Dendritic cell treated with granulocyte-macrophage colony-stimulating factor and Interleukin-4, amounts not matched to agents 40 ng/mL and 50 ng/mL, for 4 days (primary cell): ENCODE measurements at regions not wholly inside any gene's neighbourhood (a gene's known extent, or its start where the extent isn't known, plus 50 kb on each side); places are given as distances from the start of the nearest gene placed in this dataset.

Experiments used
- H3K27ac Mint-ChIP-seq: one replicate; pipeline ENCODE4 v1.8.0; 2022; ENCODE audit warnings: mild to moderate bottlenecking, mixed read lengths
- H3K27me3 Mint-ChIP-seq: one replicate; pipeline ENCODE4 v1.8.0; 2022; ENCODE audit warnings: mild to moderate bottlenecking, mixed read lengths
- H3K36me3 Mint-ChIP-seq: one replicate; pipeline ENCODE4 v1.8.0; 2022; ENCODE audit warnings: low read depth, mixed read lengths
- H3K4me1 Mint-ChIP-seq: one replicate; pipeline ENCODE4 v1.8.0; 2022; ENCODE audit warnings: low read depth, mixed read lengths
- H3K4me3 Mint-ChIP-seq: one replicate; pipeline ENCODE4 v1.8.0; 2022; ENCODE audit warnings: mild to moderate bottlenecking, moderate library complexity, mixed read lengths
- H3K9me3 Mint-ChIP-seq: one replicate; pipeline ENCODE4 v1.8.0; 2022; ENCODE audit warnings: mixed read lengths
- intact Hi-C: fragments of 100-400 bp; cut with micrococcal nuclease; formaldehyde crosslinking; loops from one replicate; pipeline ENCODE4 v1.15.0; 2022

DNA sequence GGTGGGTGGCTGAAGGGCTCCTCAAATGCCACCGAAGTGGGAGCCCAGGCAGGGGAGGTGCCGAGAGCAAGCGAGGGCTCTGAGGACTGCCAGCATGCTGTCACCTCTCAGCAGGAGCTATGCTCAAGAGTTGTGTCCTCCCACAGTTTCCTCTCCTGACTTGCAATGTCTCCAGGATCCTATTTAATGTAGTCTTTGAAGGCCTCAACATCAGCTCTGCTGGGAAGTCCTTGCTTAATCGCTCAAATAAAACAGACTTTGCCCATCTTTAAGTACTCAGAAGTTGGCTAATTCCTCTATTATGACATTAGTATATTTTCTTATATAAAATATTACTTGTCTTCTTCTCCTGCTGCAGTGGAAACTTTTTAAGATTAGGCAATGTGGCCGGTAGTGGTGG is 154.2 kb upstream of the NRIP1 start:
- Mint-ChIP-seq H3K36me3 (no peaks in the 10 kb centered on the region), H3K27me3 (peaks cover 26% of the 10 kb centered on the region), H3K27ac (no peak overlapping the region), H3K4me3 (no peak overlapping the region), H3K4me1 (peaks cover 40% of the 10 kb centered on the region), H3K9me3 (peaks cover 9% of the 10 kb centered on the region)
- intact Hi-C loops = no loop called here

DNA sequence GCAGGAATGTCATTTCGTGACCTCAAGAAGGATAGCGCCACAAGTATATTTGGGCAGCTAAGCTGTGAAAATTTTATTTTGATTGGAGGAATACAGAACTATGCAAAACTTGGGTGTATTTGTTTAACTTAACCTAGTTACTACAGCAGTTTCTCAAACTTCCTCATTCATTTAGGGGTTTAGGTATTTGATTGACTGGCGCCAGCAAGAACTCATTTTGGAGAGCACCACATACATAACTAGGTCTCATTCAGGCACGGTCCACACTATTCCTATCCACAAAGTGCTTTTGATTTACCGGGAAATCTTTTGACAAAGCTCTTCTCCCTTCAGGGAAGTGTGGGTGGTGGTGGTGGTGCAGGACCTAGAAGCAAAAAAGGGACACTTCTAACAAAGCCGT is 155.1 kb upstream of the NRIP1 start:
- intact Hi-C loops = loop anchor here (5.0 kb wide), 1 partner anchor 153 kb away; no protein-coding TSS in a partner anchor
- no peak overlapping the region for H3K27ac Mint-ChIP-seq
- H3K9me3 Mint-ChIP-seq = peaks cover 10% of the 10 kb centered on the region
- peaks cover 33% of the 10 kb centered on the region for H3K27me3 Mint-ChIP-seq
- no peaks in the 10 kb centered on the region for H3K36me3 Mint-ChIP-seq
- no peak overlapping the region for H3K4me3 Mint-ChIP-seq
- H3K4me1 Mint-ChIP-seq = peaks cover 48% of the 10 kb centered on the region

DNA sequence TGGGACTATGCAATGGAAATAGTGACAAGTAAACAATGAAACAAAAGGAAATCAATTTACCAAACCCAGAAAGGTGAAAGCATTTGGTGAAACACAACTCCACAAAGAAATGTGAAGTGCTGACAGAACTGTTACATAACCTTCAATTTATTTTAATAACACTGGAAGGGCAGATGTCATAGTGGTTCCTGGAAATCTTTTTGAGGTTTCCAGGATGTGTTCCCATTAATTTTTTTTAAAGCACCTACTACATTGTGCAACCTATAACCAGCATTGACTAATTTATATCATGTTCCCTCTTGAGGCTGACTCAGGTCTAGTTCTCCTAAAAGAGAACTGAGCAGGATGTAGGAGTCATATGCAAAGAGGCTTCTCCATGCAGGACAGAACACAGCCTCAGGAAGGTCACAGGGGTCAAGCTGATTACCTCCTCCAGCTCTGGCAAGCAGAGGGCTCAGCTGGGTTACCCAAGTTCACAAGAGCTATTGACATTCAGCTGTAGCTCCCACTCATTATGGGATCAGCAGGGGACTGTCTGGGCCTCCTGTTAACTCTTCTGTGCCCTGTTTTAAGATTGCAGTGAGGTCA is 157.1 kb upstream of the NRIP1 start:
- Mint-ChIP-seq H3K27ac (no peak overlapping the region), H3K9me3 (peaks cover 10% of the 10 kb centered on the region), H3K4me1 (peaks cover 49% of the 10 kb centered on the region), H3K4me3 (no peak overlapping the region), H3K36me3 (no peaks in the 10 kb centered on the region), H3K27me3 (peaks cover 33% of the 10 kb centered on the region)
- intact Hi-C loops = loop anchor here (5.0 kb wide), 1 partner anchor 155 kb away; no protein-coding TSS in a partner anchor

DNA sequence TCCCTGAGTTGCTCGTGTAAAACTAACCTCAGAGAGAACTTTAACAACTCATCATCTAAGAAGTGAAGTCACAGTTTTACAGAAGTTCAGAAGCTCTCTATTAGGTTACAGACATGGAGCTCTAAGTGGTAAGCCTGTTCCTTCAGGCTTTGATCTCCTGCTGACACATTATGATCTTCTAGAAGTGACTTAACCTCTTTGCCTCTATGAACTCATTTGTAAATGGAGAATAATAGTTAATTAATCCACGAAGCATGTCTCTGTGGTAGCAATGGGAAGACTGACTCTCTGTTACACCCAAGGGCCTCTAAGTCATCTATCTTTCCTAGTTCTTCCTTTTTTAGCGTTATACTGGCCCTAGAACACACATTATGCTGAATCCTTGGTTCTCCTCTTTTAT is 157.9 kb upstream of the NRIP1 start:
- Mint-ChIP-seq H3K4me1 (peaks cover 49% of the 10 kb centered on the region), H3K4me3 (no peak overlapping the region), H3K27me3 (peaks cover 28% of the 10 kb centered on the region), H3K9me3 (peaks cover 10% of the 10 kb centered on the region), H3K36me3 (no peaks in the 10 kb centered on the region), H3K27ac (no peak overlapping the region)
- intact Hi-C loops = loop anchor here (5.0 kb wide), 1 partner anchor 155 kb away; no protein-coding TSS in a partner anchor

DNA sequence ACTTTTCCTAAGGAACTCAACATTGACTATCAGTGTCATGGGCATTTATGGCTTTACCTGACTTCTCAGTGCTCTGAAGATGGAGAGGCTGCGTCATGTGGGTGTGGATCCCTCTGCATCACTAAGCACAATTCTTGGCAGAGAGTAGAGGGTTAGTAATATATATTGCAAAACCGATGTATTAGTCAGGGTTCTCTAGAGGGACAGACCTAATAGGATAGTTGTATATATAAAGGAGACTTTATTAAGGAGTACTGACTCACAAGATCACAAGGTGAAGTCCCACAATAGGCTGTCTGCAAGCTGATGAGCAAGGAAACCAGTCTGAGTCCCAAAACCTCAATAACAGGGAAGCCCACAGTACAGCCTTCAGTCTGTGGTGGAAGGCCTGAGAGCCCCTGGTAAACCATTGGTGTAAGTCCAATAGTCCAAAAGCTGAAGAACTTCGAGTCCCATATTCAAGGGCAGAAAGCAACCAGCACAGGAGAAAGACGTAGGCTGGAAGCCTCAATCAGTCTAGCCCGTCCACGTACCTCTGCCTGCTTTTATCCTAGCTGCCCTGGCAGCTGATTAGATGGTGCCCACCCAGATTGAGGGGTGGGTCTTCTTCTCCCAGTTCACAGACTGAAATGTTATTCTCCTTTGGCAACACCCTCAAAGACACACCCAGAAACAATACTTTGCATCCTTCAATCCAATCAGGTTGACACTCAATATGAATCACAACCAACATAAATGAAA is 159.7 kb upstream of the NRIP1 start:
- intact Hi-C loops = loop anchor here (5.0 kb wide), 1 partner anchor 157 kb away; no protein-coding TSS in a partner anchor
- H3K4me1 Mint-ChIP-seq = peaks cover 48% of the 10 kb centered on the region
- no peaks in the 10 kb centered on the region for H3K36me3 Mint-ChIP-seq
- H3K9me3 Mint-ChIP-seq = peaks cover 10% of the 10 kb centered on the region
- H3K27me3 Mint-ChIP-seq = peaks cover 23% of the 10 kb centered on the region
- no peak overlapping the region for H3K27ac Mint-ChIP-seq
- no peak overlapping the region for H3K4me3 Mint-ChIP-seq

DNA sequence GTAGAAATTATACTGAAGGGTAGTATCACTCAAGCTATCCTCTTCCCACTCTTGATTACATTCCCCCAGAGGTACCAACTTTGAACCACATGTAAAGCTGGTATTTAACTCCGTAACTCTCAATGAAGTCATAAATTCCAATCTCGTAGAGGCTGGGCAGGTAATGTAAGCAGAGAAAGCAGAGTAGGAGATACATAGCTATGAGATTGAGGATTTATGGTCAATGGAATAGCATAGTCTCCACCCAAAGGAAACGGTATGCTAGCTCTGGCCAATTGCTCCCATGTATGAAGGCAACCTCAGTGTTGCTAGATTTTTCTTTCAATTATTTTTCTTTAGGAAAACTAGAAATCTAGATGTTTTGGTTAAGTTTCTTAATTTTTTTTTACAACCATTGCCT is 163.1 kb upstream of the NRIP1 start:
- intact Hi-C loops = no loop called here
- peaks cover 10% of the 10 kb centered on the region for H3K9me3 Mint-ChIP-seq
- H3K4me3 Mint-ChIP-seq = no peak overlapping the region
- H3K27ac Mint-ChIP-seq = no peak overlapping the region
- H3K4me1 Mint-ChIP-seq = peaks cover 20% of the 10 kb centered on the region
- no peaks in the 10 kb centered on the region for H3K36me3 Mint-ChIP-seq
- H3K27me3 Mint-ChIP-seq = peaks cover 15% of the 10 kb centered on the region

DNA sequence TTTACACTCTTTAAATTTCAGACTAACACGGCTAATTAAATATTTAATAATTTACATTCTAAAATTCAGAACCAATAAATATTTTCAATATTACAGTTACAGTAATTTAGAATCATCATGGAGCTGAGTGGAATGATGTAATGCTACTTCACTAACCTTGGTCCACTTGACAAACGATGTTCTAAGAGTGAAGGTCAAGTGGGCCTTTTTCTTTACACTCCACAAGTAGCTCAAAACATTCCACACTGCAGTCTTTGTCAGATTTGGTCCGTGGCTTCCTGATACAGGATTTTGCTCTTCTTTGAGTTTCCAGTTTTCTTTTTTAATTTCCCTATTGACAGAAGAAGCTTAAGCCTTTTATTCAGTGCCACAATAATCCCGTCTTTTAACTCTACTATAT is 164.6 kb upstream of the NRIP1 start:
- peaks cover 3% of the 10 kb centered on the region for H3K9me3 Mint-ChIP-seq
- H3K4me3 Mint-ChIP-seq = no peak overlapping the region
- peaks cover 6% of the 10 kb centered on the region for H3K4me1 Mint-ChIP-seq
- no peak overlapping the region for H3K27ac Mint-ChIP-seq
- no peaks in the 10 kb centered on the region for H3K36me3 Mint-ChIP-seq
- peaks cover 4% of the 10 kb centered on the region for H3K27me3 Mint-ChIP-seq
- intact Hi-C loops = no loop called here

DNA sequence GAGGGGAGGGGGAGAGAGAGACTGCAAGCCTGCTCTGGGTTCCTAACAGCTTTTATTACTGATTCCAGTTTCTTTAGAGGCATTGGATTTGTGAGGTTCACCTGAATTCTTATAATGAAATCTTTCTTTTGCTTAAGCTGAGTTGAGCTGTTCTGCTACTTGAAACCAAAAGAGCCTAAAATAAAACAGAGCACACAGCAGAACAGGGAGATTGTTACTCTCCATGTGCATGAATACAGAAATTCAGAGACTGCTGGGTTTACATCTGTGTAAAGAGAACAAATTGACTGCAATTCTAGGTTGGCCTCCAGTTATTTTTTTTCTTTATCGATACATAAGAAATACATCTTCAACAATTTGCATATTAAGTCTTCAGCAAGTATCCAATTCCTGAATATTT is 168.8 kb upstream of the NRIP1 start:
- Mint-ChIP-seq H3K36me3 (no peaks in the 10 kb centered on the region), H3K4me3 (no peak overlapping the region), H3K4me1 (no peaks in the 10 kb centered on the region), H3K9me3 (peaks cover 21% of the 10 kb centered on the region), H3K27me3 (no peaks in the 10 kb centered on the region), H3K27ac (no peak overlapping the region)
- intact Hi-C loops = no loop called here

DNA sequence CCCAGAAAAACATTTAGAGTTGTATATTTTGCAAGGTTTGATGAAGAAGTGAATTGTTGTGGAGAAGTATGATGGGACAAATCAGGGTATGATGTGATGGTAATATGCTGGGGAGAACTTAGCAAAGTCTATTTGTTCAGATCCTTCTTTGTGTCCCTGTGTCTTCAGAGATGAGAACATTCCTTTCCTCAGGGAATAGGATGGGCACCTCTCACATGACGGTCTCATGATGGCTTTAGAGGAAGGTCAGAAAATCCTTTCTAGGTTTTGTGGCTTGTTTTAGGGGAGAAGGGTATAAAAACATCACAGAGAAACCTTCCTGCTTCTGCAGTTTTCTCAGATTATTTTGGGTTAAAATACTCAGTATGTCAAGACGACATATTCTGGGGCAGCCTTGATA is 171.3 kb upstream of the NRIP1 start:
- Mint-ChIP-seq H3K4me3 (no peak overlapping the region), H3K27ac (no peak overlapping the region), H3K4me1 (no peaks in the 10 kb centered on the region), H3K27me3 (no peaks in the 10 kb centered on the region), H3K36me3 (no peaks in the 10 kb centered on the region), H3K9me3 (peaks cover 21% of the 10 kb centered on the region)
- intact Hi-C loops = no loop called here

DNA sequence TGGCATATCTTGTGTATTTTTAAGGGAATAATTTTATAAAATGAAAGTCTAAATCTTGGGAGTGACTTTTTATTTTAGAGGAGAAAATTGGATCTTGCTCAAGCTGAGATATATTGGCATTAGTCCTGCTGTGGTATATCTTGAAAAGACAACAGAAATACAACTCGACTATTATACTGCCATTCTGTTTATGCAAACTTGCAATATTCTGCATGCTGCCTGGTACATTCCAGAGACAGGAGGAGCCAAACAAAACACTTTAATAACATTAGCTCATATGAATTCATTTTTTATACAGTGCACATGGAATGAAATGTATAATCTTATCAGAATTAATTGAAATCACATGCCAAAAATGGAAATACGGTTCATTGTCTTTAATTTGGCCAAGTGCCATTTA is 176.0 kb upstream of the NRIP1 start:
- Mint-ChIP-seq H3K36me3 (no peaks in the 10 kb centered on the region), H3K4me1 (peaks cover 6% of the 10 kb centered on the region), H3K27me3 (peaks cover 1% of the 10 kb centered on the region), H3K9me3 (peaks cover 11% of the 10 kb centered on the region), H3K27ac (no peak overlapping the region), H3K4me3 (no peak overlapping the region)
- intact Hi-C loops = no loop called here

DNA sequence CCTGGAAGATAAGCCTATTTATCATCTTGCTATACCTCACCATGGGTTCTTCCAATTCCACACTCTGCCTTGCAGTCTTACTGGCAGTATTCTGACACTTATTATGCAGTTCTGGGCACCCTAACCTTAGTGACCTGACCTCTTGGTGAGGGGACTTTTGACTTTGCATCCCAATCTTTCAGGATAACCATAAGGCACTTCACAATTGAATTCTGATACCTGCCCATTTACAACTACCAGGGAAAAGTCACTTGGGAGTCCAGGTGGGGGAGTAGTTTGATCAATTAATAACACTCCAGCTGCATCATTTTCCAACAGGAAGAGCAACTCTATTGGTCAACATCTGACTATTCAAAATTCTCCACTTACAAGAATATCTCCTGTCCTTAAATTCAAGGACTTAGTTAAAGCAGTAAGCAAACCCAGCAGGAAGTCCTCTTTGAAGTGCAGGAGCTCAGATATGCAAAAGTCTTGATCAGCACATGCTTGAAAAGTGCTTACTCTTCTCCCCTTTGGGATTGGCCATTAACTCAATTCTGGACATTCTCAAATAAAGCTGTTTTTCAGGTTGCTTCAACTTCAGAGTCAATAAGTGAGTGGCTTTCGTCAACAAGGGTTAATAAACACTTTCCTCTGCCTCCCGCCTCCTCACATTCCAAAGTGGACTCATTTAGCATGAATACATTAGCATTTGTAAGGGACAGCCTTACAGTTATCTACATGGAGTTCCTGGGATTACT is 177.4 kb upstream of the NRIP1 start:
- Mint-ChIP-seq H3K4me3 (no peak overlapping the region), H3K36me3 (no peaks in the 10 kb centered on the region), H3K27ac (no peak overlapping the region), H3K9me3 (peaks cover 8% of the 10 kb centered on the region), H3K4me1 (peaks cover 6% of the 10 kb centered on the region), H3K27me3 (peaks cover 1% of the 10 kb centered on the region)
- intact Hi-C loops = no loop called here

DNA sequence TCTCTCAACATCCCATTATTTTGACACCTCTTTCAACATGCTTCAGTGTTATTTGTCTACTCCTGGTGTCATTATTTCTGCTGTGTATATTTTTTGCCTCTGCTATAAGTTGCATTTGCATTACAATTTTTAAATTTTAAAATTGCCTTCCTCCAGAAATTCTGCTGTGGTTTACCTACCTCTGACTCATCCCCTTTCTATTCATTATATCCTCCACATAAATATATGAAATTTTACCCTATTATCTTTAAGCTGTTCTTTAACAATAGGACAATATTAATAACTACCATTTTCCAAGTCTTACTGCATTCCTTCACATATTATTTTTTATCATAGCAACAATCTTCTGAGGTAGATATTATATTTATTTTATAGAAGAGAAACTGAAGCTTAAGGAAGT is 178.1 kb upstream of the NRIP1 start:
- Mint-ChIP-seq H3K27ac (no peak overlapping the region), H3K4me1 (peaks cover 6% of the 10 kb centered on the region), H3K4me3 (no peak overlapping the region), H3K36me3 (no peaks in the 10 kb centered on the region), H3K27me3 (peaks cover 1% of the 10 kb centered on the region), H3K9me3 (peaks cover 8% of the 10 kb centered on the region)
- intact Hi-C loops = no loop called here

DNA sequence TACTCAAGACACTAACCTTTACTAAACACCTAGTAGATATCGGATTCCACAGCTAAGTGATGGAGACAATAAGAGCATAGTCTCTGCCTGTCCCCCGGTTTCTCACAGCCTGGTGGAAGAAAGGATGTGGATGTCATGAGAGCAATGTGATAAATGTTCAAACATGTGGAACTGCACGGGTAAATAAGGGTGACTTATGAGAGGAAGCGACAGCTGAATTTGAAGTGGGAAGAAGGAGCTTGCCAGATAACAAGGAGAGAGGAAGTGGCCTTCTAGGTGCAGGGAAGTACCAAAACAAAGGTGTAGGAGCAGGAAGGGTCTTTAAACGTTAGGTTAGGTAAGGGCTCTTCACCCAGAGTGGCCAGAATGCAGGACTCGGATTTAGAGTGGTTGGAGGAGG is 178.6 kb upstream of the NRIP1 start:
- Mint-ChIP-seq H3K4me1 (peaks cover 6% of the 10 kb centered on the region), H3K27me3 (peaks cover 1% of the 10 kb centered on the region), H3K4me3 (no peak overlapping the region), H3K9me3 (peaks cover 8% of the 10 kb centered on the region), H3K27ac (no peak overlapping the region), H3K36me3 (no peaks in the 10 kb centered on the region)
- intact Hi-C loops = no loop called here

DNA sequence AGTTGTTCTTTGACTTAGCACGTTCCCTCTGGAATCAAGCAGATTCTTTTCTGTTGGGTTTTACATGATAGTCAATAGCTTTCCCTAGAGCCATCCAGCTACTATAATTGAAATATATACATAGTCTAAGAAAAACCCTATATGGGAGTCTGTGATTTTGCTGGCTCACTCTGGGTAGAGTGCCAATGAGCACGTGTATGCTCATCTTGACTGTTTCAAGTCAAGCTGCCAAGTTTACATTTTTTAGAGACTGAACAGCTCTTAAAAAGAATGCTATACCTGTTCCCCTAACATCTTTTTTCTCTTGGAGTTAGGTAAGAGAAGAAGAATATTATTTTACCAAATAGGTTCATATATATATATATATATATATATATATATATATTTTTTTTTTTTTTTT is 182.8 kb upstream of the NRIP1 start:
- Mint-ChIP-seq H3K9me3 (peaks cover 8% of the 10 kb centered on the region), H3K4me1 (peaks cover 13% of the 10 kb centered on the region), H3K4me3 (no peak overlapping the region), H3K27me3 (peaks cover 1% of the 10 kb centered on the region), H3K36me3 (no peaks in the 10 kb centered on the region), H3K27ac (no peak overlapping the region)
- intact Hi-C loops = no loop called here
